Endodermal cell (in vitro differentiated cells): ENCODE measurements at regions not wholly inside any gene's neighbourhood (a gene's known extent, or its start where the extent isn't known, plus 50 kb on each side); places are given as distances from the start of the nearest gene placed in this dataset.
A peak's percentile ranks its signal among the peaks of the same experiment; 100 is the strongest.

ENCODE experiments used
- DNase-seq: peaks from one replicate; pipeline ENCODE4 v3.0.0-alpha.2; 2017
- H3K27ac ChIP-seq: 2 replicates; pipeline ENCODE4 v1.5.1; 2013; ENCODE audit warnings: mild to moderate bottlenecking, low read depth, low read length, moderate library complexity
- H3K27me3 ChIP-seq: 2 replicates; pipeline ENCODE4 v1.6.1; 2013; ENCODE audit warnings: mild to moderate bottlenecking, low read length, moderate library complexity; ENCODE audit not compliant: insufficient read depth, control insufficient read depth, poor library complexity, severe bottlenecking
- H3K36me3 ChIP-seq: 2 replicates; pipeline ENCODE4 v1.7.0; 2013; ENCODE audit warnings: mild to moderate bottlenecking, low read length, moderate library complexity; ENCODE audit not compliant: control insufficient read depth, insufficient read depth
- H3K4me1 ChIP-seq: one replicate; pipeline ENCODE4 v1.7.0; 2013; ENCODE audit warnings: low read length; ENCODE audit not compliant: control insufficient read depth, insufficient read depth
- H3K4me3 ChIP-seq: 2 replicates; pipeline ENCODE4 v1.5.1; 2013; ENCODE audit warnings: mild to moderate bottlenecking, low read length, moderate library complexity
- H3K9ac ChIP-seq: 2 replicates; pipeline ENCODE4 v1.6.1; 2013; ENCODE audit warnings: mild to moderate bottlenecking, low read length, moderate library complexity; ENCODE audit not compliant: poor library complexity, severe bottlenecking; ENCODE audit errors: extremely low read depth
- H3K9me3 ChIP-seq: 2 replicates; pipeline ENCODE4 v1.6.1; 2013; ENCODE audit warnings: mild to moderate bottlenecking, low read length, moderate library complexity; ENCODE audit not compliant: control insufficient read depth
- H3K27ac Mint-ChIP-seq: 2 replicates; pipeline ENCODE4 v1.8.0; 2020; ENCODE audit warnings: mixed read lengths
- H3K27me3 Mint-ChIP-seq: 2 replicates; pipeline ENCODE4 v1.8.0; 2021; ENCODE audit warnings: mild to moderate bottlenecking, mixed read lengths; ENCODE audit not compliant: insufficient read depth
- H3K36me3 Mint-ChIP-seq: 2 replicates; pipeline ENCODE4 v1.8.0; 2020; ENCODE audit warnings: low read depth, mixed read lengths
- H3K4me1 Mint-ChIP-seq: 2 replicates; pipeline ENCODE4 v1.8.0; 2020; ENCODE audit warnings: mixed read lengths
- H3K4me3 Mint-ChIP-seq: 2 replicates; pipeline ENCODE4 v1.8.0; 2020; ENCODE audit warnings: mild to moderate bottlenecking, moderate library complexity, mixed read lengths
- H3K9me3 Mint-ChIP-seq: 2 replicates; pipeline ENCODE4 v1.8.0; 2020; ENCODE audit warnings: mild to moderate bottlenecking, mixed read lengths
- WGBS, 2 experiments: methylation state at CpG; one replicate each; pipeline versions ENCODE4 v1.1.5 to v1.1.7; 2013; ENCODE audit warnings: missing lambda C conversion rate in 2 of 2, mixed read lengths in 1 of 2; ENCODE audit not compliant: insufficient coverage in 1 of 2, insufficient read length in 1 of 2; 5-methylcytosine and 5-hydroxymethylcytosine counted together
- TF ChIP-seq, protein P1 (sequence below): fragments of 200-600 bp; sonication (generic); conservative IDR thresholded peaks from 2 replicates; pipeline ENCODE4 v1.5.0; 2021; ENCODE audit warnings: antibody characterized with exemption, mild to moderate bottlenecking

GRCh38 chr2:21269382-21269781, 145.6 kb downstream of the TDRD15 start:
- Mint-ChIP-seq H3K9me3 (no peaks in the 10 kb centered on the region), H3K4me1 (peaks cover 39% of the 10 kb centered on the region), H3K27ac (no peak overlapping the region), H3K27me3 (peaks cover 3% of the 10 kb centered on the region), H3K4me3 (no peak overlapping the region), H3K36me3 (no peaks in the 10 kb centered on the region)
- Histone ChIP-seq H3K4me3 (peak overlapping the region; percentile 31), H3K4me1 (peaks cover 7% of the 10 kb centered on the region), H3K27me3 (no peaks in the 10 kb centered on the region), H3K9ac (no peak overlapping the region), H3K9me3 (no peaks in the 10 kb centered on the region), H3K36me3 (no peaks in the 10 kb centered on the region), H3K27ac (peak overlapping the region; percentile 27)
- no peak for DNase-seq
- TF ChIP-seq, protein P1, sequence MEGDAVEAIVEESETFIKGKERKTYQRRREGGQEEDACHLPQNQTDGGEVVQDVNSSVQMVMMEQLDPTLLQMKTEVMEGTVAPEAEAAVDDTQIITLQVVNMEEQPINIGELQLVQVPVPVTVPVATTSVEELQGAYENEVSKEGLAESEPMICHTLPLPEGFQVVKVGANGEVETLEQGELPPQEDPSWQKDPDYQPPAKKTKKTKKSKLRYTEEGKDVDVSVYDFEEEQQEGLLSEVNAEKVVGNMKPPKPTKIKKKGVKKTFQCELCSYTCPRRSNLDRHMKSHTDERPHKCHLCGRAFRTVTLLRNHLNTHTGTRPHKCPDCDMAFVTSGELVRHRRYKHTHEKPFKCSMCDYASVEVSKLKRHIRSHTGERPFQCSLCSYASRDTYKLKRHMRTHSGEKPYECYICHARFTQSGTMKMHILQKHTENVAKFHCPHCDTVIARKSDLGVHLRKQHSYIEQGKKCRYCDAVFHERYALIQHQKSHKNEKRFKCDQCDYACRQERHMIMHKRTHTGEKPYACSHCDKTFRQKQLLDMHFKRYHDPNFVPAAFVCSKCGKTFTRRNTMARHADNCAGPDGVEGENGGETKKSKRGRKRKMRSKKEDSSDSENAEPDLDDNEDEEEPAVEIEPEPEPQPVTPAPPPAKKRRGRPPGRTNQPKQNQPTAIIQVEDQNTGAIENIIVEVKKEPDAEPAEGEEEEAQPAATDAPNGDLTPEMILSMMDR, result no peak
- WGBS, 2 experiments, result no CpG with 5 or more reads among the region's 1 CpG

GRCh38 chr2:21270083-21270491, 146.3 kb downstream of the TDRD15 start:
- DNase-seq, result no peak
- Histone ChIP-seq H3K9ac (no peak overlapping the region), H3K27me3 (no peaks in the 10 kb centered on the region), H3K4me3 (peak overlapping the region; percentile 31), H3K9me3 (no peaks in the 10 kb centered on the region), H3K4me1 (peaks cover 7% of the 10 kb centered on the region), H3K36me3 (no peaks in the 10 kb centered on the region), H3K27ac (peak overlapping the region; percentile 27)
- peaks cover 39% of the 10 kb centered on the region for H3K4me1 Mint-ChIP-seq
- WGBS, 2 experiments, result 50 to 71% methylated on average over 2 of the region's 2 CpGs
- H3K4me3 Mint-ChIP-seq, result no peak overlapping the region
- TF ChIP-seq, protein P1, result no peak
- no peaks in the 10 kb centered on the region for H3K9me3 Mint-ChIP-seq
- no peaks in the 10 kb centered on the region for H3K36me3 Mint-ChIP-seq
- H3K27me3 Mint-ChIP-seq, result peaks cover 5% of the 10 kb centered on the region
- H3K27ac Mint-ChIP-seq, result peak overlapping the region; percentile 30

DNA sequence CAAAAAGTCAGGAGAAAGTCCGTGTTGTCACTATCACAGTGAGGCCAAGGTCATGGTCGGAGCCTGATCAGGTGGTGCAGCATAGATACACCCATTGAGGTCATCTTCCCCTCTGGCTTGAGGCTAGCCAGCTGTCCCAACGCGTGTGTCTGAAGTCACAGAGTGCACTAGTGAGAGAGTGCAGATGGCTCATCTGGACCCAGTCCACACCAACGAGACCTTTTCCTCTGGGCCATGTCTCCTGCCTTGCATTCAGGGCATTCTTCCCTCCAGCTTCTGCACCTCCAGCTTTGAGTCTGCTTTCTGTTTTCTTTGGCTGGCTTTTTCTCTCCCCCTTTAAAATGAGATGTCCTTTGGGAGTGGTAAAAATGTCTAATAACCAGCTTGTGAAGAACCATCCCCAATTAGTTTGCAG, 146.9 kb downstream of the TDRD15 start:
- no peaks in the 10 kb centered on the region for H3K9me3 ChIP-seq
- H3K27ac ChIP-seq, result no peak overlapping the region
- H3K4me1 ChIP-seq, result peaks cover 7% of the 10 kb centered on the region
- no peak overlapping the region for H3K9ac ChIP-seq
- WGBS, 2 experiments, result 93% methylated on average over 4 to 5 of the region's 5 CpGs
- no peaks in the 10 kb centered on the region for H3K36me3 ChIP-seq
- H3K27me3 ChIP-seq, result no peaks in the 10 kb centered on the region
- Mint-ChIP-seq H3K27ac (no peak overlapping the region), H3K4me1 (peaks cover 39% of the 10 kb centered on the region), H3K27me3 (peaks cover 5% of the 10 kb centered on the region), H3K9me3 (no peaks in the 10 kb centered on the region), H3K4me3 (no peak overlapping the region), H3K36me3 (no peaks in the 10 kb centered on the region)
- TF ChIP-seq, protein P1, result no peak
- H3K4me3 ChIP-seq, result no peak overlapping the region
- no peak for DNase-seq
